ENCODE measurements at regions not wholly inside any gene's neighbourhood (a gene's known extent, or its start where the extent isn't known, plus 50 kb on each side); places are given as distances from the start of the nearest gene placed in this dataset.

- no peak overlapping the region for H3K4me3 ChIP-seq (ENCODE audit: low read depth, low read length)
- DNase-seq (ENCODE audit: low read depth): no peak
- TF ChIP-seq CTCF (conservative IDR thresholded peaks at IDR 0.05; ENCODE audit: low read depth, low read length): no peak
These were observed 218.4 kb upstream of the C14orf180 start for GRCh38 chr14:104361101-104361591.

GRCh38 chr14:104361921-104362681, 217.5 kb upstream of the C14orf180 start:
- TF ChIP-seq CTCF (conservative IDR thresholded peaks at IDR 0.05; ENCODE audit: low read depth, low read length): no peak
- H3K4me3 ChIP-seq (ENCODE audit: low read depth, low read length): no peak overlapping the region
- DNase-seq (ENCODE audit: low read depth): no peak

- DNase-seq (ENCODE audit: low read depth): no peak
- no peak for TF ChIP-seq CTCF (conservative IDR thresholded peaks at IDR 0.05; ENCODE audit: low read depth, low read length)
- H3K4me3 ChIP-seq (ENCODE audit: low read depth, low read length): no peak overlapping the region
These were observed 216.6 kb upstream of the C14orf180 start for GRCh38 chr14:104362761-104363605.

DNA sequence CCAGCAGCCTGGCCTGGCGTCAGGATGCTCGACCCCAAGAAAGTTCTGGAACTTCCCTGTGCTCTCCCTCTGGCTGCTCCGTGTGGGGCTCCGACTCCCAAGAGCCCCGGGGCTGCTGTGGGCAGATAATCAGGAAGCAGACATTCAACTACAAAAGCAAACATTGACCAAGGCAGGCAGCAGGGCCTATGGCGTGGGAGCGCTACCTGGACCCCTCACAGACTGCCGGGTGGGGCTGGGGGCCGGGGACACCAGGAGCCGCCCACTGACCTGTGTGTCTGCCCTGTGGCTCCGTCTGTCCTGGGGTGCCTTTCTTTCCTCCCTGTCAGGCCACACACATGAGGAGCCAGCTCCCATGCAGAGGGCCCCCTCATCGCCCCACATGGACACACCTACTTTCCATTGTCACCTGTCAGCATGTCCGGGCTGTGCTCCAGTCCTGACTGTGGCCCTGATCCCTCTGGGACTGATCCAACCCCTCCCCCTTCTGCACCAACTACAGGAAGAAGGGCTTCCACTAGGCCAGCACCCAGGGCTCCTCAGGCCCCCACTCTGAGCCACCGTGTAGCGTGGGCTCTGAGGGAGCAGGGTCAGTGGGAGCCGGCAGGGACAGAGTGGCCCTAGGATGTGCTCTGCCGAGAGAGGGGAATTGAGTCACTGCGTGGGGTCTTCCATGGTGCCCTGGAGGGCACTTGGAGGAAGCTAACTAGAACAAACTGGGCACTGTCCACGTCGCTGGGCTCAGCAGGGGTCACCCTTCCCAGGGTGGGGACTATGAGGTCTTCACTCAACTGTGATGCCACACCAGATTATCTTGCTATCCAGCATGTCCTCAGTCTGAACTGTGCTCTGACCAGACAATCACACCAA, 215.4 kb upstream of the C14orf180 start:
- H3K4me3 ChIP-seq (ENCODE audit: low read depth, low read length): no peak overlapping the region
- TF ChIP-seq CTCF (conservative IDR thresholded peaks at IDR 0.05; ENCODE audit: low read depth, low read length): no peak
- DNase-seq (ENCODE audit: low read depth): no peak

- TF ChIP-seq CTCF (conservative IDR thresholded peaks at IDR 0.05; ENCODE audit: low read depth, low read length): no peak
- DNase-seq (ENCODE audit: low read depth): no peak
- H3K4me3 ChIP-seq (ENCODE audit: low read depth, low read length): no peak overlapping the region
These were observed 214.7 kb upstream of the C14orf180 start for GRCh38 chr14:104364830-104365229.

DNA sequence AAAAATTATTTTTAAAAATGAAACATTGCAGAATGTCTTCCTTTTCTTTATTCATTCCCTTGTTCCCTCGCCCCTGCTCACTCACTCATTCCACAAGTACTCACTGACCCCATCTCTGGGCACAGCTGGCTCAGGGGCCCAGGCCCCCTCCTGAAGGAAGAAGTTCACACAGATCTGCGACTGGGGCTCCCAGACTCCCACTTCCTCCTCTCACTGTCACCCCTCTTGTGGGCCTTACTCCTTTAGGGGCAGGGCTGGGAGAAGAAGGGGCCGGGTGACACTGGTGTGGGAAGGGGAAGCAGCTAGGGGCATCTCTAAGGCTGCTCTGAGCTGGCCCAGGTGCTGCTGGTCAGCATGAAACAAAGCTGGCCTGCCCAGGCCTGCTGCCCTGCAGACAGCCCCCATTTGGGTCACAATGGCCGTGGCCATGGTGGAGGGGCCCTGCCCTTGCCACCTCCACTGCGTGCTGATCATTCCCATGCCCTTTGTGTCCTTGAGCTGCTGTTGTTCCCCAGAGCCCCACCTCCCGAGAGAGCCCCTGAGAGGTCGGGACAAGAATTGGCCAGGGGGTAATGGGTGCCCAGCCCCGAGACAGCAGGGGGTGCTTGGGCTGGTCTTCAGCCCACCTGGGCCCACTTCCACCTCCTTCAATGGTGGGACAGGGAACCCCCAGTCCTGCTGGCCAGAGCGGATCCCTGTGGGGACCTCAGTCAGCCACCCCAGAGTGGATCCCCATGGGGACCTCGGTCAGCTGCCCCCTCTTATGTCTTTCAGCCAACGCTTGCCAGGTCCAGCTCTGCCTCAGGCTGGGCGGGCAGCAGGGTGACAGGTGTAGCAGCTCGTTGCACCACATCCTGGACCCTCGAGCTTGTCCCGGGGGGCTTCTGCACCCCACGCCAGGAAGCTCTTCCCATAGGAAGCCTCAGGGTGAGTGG, 212.4 kb upstream of the C14orf180 start:
- TF ChIP-seq CTCF (conservative IDR thresholded peaks at IDR 0.05; ENCODE audit: low read depth, low read length): no peak
- H3K4me3 ChIP-seq (ENCODE audit: low read depth, low read length): no peak overlapping the region
- no peak for DNase-seq (ENCODE audit: low read depth)
